ENCODE measurements at regions not wholly inside any gene's neighbourhood (a gene's known extent, or its start where the extent isn't known, plus 50 kb on each side); places are given as distances from the start of the nearest gene placed in this dataset.

DNA sequence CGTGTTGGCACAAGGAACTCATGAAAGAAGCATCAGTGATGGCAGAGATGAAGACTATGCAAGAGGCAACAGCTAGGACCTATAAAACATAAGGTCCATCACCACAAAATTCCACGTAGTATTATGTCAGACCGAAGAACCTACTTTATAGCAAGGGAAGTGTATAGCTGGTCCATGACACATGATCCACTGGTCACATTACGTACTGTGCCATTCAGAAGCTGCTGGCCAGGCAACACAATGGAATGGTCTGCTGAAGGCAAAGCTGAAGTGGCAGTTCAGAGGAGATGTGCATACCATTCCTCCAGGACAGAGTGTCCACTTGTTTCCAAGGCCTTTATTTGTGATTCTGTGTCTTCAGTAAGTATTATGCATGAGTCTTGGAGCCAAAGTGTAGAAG, 215.5 kb upstream of the UGT8 start:
- ATAC-seq (ENCODE audit: low FRiP score) (no peak), DNase-seq (ENCODE audit: low spot score) (no peak)
- TF ChIP-seq, protein P1, sequence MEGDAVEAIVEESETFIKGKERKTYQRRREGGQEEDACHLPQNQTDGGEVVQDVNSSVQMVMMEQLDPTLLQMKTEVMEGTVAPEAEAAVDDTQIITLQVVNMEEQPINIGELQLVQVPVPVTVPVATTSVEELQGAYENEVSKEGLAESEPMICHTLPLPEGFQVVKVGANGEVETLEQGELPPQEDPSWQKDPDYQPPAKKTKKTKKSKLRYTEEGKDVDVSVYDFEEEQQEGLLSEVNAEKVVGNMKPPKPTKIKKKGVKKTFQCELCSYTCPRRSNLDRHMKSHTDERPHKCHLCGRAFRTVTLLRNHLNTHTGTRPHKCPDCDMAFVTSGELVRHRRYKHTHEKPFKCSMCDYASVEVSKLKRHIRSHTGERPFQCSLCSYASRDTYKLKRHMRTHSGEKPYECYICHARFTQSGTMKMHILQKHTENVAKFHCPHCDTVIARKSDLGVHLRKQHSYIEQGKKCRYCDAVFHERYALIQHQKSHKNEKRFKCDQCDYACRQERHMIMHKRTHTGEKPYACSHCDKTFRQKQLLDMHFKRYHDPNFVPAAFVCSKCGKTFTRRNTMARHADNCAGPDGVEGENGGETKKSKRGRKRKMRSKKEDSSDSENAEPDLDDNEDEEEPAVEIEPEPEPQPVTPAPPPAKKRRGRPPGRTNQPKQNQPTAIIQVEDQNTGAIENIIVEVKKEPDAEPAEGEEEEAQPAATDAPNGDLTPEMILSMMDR (IDR thresholded peaks at IDR 0.05), result no peak

DNA sequence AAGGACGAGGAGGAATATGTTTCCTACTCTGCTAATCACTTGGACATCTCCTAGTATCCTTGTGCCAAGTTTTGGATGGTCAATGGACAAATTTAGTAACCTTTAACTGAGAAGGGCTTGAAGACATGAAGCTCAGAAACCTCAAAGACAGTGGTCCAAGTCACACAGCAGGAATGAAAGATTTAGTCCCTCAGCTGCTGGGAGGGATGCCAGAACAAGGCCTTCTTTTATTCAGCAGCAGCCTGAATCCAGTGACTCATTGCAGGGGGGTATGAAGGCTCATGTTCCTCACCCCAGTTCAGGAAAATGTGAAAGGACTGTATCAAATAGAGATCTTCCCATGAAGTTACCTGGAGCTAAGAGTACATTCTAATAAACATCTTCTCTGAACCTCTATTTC, 214.9 kb upstream of the UGT8 start:
- TF ChIP-seq, protein P1 (IDR thresholded peaks at IDR 0.05), result no peak
- ATAC-seq (ENCODE audit: low FRiP score) (no peak), DNase-seq (ENCODE audit: low spot score) (no peak)

DNA sequence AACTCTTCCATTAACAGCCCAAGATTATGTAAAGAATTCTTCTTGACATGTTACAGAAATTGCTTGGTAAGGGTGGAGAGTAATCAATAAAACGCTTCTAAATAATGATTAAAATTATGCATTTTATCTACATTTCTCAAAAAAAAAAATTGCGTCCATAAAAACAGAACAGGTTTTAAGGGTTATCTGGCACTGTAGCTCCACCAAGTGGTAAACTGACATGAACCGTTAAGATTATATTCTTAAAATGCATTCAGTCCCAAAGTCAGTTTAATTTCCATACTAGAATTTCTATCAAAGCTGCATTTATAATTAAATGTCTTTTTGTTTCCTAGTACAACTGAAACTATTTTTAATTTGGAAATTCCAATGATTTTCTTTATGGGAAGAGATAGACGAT, 214.0 kb upstream of the UGT8 start:
- ATAC-seq (ENCODE audit: low FRiP score) (no peak), DNase-seq (ENCODE audit: low spot score) (no peak)
- TF ChIP-seq, protein P1 (IDR thresholded peaks at IDR 0.05), result no peak

DNA sequence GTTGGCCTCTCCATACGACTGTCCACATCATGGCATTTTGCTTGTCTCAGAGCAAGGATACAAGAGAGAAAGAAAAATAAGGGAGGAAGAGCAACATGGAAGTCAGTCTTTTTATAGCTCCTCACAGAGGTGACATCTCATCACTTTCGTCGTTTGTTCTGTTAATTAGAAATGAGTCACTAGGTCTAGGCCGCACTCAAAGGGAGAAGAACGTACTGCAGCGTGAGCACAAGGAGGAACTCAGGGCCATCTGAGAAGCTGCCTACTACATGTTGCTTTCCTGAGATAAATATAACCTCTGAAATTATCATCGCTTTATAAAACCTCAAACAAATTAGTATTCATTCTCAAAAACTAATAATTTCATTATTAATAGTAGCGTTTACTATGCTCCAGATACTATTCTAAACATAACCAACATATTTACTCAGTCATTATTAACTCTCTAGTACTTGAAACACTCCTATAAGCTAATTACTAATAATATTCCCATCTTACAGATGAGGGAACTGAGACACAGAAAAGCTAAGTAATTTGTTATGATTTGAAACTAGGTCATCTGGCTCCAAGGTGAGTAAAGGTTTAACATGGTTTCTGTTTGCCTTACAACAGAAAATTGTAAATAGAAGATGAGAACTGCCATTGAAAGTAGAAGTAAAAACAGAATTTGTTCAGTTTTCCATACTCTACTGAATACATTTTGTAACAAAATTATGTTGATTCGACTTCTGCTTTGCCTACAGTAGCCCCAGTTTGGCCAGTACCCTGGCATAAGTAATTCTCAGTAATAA, 213.2 kb upstream of the UGT8 start:
- ATAC-seq (ENCODE audit: low FRiP score), result no peak
- TF ChIP-seq, protein P1 (IDR thresholded peaks at IDR 0.05), result no peak
- no peak for DNase-seq (ENCODE audit: low spot score)

DNA sequence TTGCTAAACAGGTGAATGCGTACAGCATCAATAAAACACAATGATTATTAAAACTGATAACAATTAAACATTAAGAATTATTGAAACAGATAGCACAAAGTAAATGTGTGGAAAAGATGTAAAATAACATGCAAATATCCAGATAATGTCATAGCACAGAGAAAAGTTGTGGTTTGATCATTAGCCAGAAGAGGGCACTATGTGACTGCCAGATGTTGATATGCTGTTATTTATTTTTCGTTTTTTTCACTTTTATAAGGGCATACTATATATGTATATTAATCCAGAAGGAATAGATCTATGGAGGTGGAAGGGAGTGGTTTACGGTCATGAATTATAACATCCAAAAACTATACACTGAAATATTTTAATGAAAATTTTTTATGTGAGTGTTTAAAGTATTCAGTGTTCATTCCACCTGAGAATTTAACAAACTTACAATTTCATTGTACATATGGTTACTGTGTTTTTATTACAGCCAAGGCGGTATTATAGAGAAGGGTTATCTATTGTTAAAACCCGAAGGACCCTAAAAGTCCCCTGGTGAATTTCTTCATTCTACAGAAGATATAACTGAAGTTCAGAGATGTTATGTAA, 211.9 kb upstream of the UGT8 start:
- TF ChIP-seq, protein P1 (IDR thresholded peaks at IDR 0.05), result no peak
- no peak for ATAC-seq (ENCODE audit: low FRiP score)
- no peak for DNase-seq (ENCODE audit: low spot score)

DNA sequence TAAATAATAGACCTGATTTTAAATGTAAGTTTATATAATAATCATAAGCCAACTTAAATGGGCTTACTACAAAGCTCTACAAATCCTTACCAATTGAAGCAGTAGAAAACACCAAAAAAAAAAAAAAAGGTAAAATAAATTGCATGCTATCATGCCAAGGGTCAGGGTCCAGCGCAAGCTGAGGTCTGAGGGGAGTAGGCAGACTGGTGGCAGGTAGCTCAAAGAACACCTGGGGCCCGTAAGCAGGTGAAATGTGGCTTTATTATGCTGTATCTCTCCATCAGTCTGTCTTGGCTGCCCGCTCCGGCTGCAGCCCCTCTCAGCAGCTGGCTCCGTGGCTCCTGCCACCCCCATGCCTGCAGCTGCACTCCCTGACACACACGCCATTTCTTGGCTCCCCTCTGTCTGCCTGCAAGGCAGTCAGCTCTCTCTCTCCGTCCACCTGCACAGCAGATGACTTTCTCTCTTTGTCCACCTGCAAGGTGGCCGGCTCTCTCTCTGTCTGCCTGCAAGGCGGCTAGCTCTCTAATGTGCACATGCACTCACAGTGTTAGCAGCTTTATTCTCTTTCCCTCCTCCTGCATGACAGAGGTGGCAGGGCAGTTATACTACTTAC, 209.4 kb upstream of the UGT8 start:
- ATAC-seq (ENCODE audit: low FRiP score) (no peak), DNase-seq (ENCODE audit: low spot score) (no peak)
- TF ChIP-seq, protein P1 (IDR thresholded peaks at IDR 0.05), result no peak

All from omental fat pad (tissue), 3 donors.